H1 (cell line): ENCODE measurements at regions not wholly inside any gene's neighbourhood (a gene's known extent, or its start where the extent isn't known, plus 50 kb on each side); places are given as distances from the start of the nearest gene placed in this dataset.

Experiments
- CTCF ChIA-PET: fragments of 300-600 bp; sonication (Branson Sonifier 250); formaldehyde crosslinking; loops from one replicate; lab custom pipeline; 2021; ENCODE audit not compliant: partially characterized antibody; lab: Charles Lee
- POLR2A ChIA-PET: fragments of 300-600 bp; sonication (Branson Sonifier 250); formaldehyde crosslinking; loops from one replicate; lab custom pipeline; 2021; ENCODE audit warnings: inconsistent platforms; ENCODE audit not compliant: partially characterized antibody; lab: Charles Lee
- DNase-seq, 2 experiments: peaks; one replicate each; pipeline versions ENCODE4 v3.0.0 to v3.0.0-alpha.2; 2010 to 2022; ENCODE audit warnings: low spot score in 2 of 2, low read depth in 1 of 2, mixed read lengths in 1 of 2
- FAIRE-seq: peaks from 2 replicates; lab custom pipeline; 2011; peaks lifted over from hg19 to GRCh38; lab: Jason Lieb, UNC
- H2AFZ ChIP-seq: 2 replicates; pipeline ENCODE4 v1.8.1; 2012; ENCODE audit warnings: low read length, inconsistent platforms
- H2AK5ac ChIP-seq: 2 replicates; pipeline ENCODE4 v1.6.1; 2013; ENCODE audit warnings: low read depth, low read length
- H2BK120ac ChIP-seq: replicated peaks from 2 replicates; pipeline ENCODE3; 2013; ENCODE audit warnings: low read depth, low read length, inconsistent platforms
- H2BK12ac ChIP-seq: 2 replicates; pipeline ENCODE4 v1.6.1; 2013; ENCODE audit warnings: low read depth, low read length
- H2BK15ac ChIP-seq: 2 replicates; pipeline ENCODE4 v1.6.1; 2013; ENCODE audit warnings: low read length
- H2BK20ac ChIP-seq: 2 replicates; pipeline ENCODE4 v1.6.1; 2013; ENCODE audit warnings: low read length
- H2BK5ac ChIP-seq: 2 replicates; pipeline ENCODE4 v1.6.1; 2013; ENCODE audit warnings: low read depth, low read length
- H3K14ac ChIP-seq: 2 replicates; pipeline ENCODE4 v1.6.1; 2013; ENCODE audit warnings: inconsistent platforms; ENCODE audit not compliant: insufficient read length
- H3K18ac ChIP-seq: 2 replicates; pipeline ENCODE4 v1.6.1; 2013; ENCODE audit warnings: low read length; ENCODE audit errors: extremely low read depth
- H3K23ac ChIP-seq: 2 replicates; pipeline ENCODE4 v1.6.1; 2013; ENCODE audit warnings: inconsistent platforms; ENCODE audit not compliant: insufficient read length
- H3K23me2 ChIP-seq: 2 replicates; pipeline ENCODE4 v1.6.1; 2013; ENCODE audit warnings: low read depth, low read length
- H3K27ac ChIP-seq: 2 replicates; pipeline ENCODE4 v1.6.1; 2011; ENCODE audit warnings: low read depth, low read length, inconsistent platforms
- H3K27me3 ChIP-seq, 4 experiments: replicated peaks in 1 of 4; 1 replicate in 1 of 4; 2 replicates in 3 of 4; pipeline versions ENCODE4 v1.6.1 to v1.8.1; 2011 to 2013; ENCODE audit warnings: low read length in 3 of 4, mild to moderate bottlenecking in 3 of 4, inconsistent platforms in 2 of 4, mixed read lengths in 2 of 4, moderate library complexity in 1 of 4; ENCODE audit not compliant: control insufficient read depth in 3 of 4, insufficient read depth in 3 of 4; ENCODE audit errors: extremely low read depth in 1 of 4
- H3K36me3 ChIP-seq, 4 experiments: 2 replicates each; pipeline versions ENCODE4 v1.6.1 to v1.8.1; 2011 to 2013; ENCODE audit warnings: mild to moderate bottlenecking in 4 of 4, low read length in 3 of 4, moderate library complexity in 2 of 4, control low read depth in 1 of 4, inconsistent platforms in 1 of 4; ENCODE audit not compliant: insufficient read depth in 4 of 4, control insufficient read depth in 2 of 4
- H3K4ac ChIP-seq: replicated peaks from 2 replicates; pipeline ENCODE3; 2013; ENCODE audit warnings: low read length, low read depth, mixed read lengths, inconsistent platforms; ENCODE audit not compliant: insufficient read length
- H3K4me1 ChIP-seq, 4 experiments: replicated peaks in 1 of 4; 1 replicate in 1 of 4; 2 replicates in 3 of 4; pipeline versions ENCODE4 v1.6.1 to v1.8.1; 2011 to 2013; ENCODE audit warnings: low read length in 3 of 4, inconsistent platforms in 2 of 4, mixed read lengths in 1 of 4; ENCODE audit not compliant: insufficient read depth in 4 of 4, control insufficient read depth in 3 of 4
- H3K4me2 ChIP-seq, 2 experiments: 2 replicates each; pipeline versions ENCODE4 v1.6.1 to v1.8.1; 2011 to 2013; ENCODE audit warnings: low read depth in 2 of 2, low read length in 2 of 2, control low read depth in 1 of 2, inconsistent platforms in 1 of 2, mild to moderate bottlenecking in 1 of 2; ENCODE audit not compliant: insufficient read depth in 1 of 2
- H3K4me3 ChIP-seq, 4 experiments: fragments of 200-600, 300-600 bp in 1 of 4; sonication (generic), shearing (Covaris generic), sonication (Bioruptor Twin) in 1 of 4; 2 replicates each; pipeline versions ENCODE4 v1.5.1 to v1.8.1; 2011 to 2016; ENCODE audit warnings: low read length in 4 of 4, low read depth in 3 of 4, control low read depth in 2 of 4, inconsistent platforms in 2 of 4, mild to moderate bottlenecking in 2 of 4, mixed read lengths in 1 of 4, moderate library complexity in 1 of 4; ENCODE audit not compliant: insufficient read depth in 2 of 4; ENCODE audit errors: extremely low read depth in 1 of 4
- H3K56ac ChIP-seq: replicated peaks from 2 replicates; pipeline ENCODE3; 2013; ENCODE audit warnings: low read depth, mild to moderate bottlenecking, mixed read lengths, low read length, inconsistent platforms; ENCODE audit not compliant: insufficient read length
- H3K79me1 ChIP-seq: 2 replicates; pipeline ENCODE4 v1.6.1; 2013; ENCODE audit warnings: low read depth, low read length, control low read depth
- H3K79me2 ChIP-seq, 2 experiments: 2 replicates each; pipeline versions ENCODE4 v1.6.1 to v1.8.1; 2012 to 2013; ENCODE audit warnings: low read length in 2 of 2, mild to moderate bottlenecking in 2 of 2, inconsistent platforms in 1 of 2; ENCODE audit not compliant: insufficient read depth in 2 of 2, control insufficient read depth in 1 of 2
- H3K9ac ChIP-seq, 4 experiments: replicated peaks in 1 of 4; 1 replicate in 1 of 4; 2 replicates in 3 of 4; pipeline versions ENCODE4 v1.6.1 to v1.8.1; 2011 to 2013; ENCODE audit warnings: low read depth in 3 of 4, low read length in 3 of 4, control low read depth in 2 of 4, mild to moderate bottlenecking in 2 of 4, moderate library complexity in 2 of 4, inconsistent platforms in 1 of 4; ENCODE audit errors: extremely low read depth in 1 of 4
- H3K9me3 ChIP-seq, 2 experiments: 2 replicates each; pipeline versions ENCODE4 v1.6.1 to v1.8.1; 2012 to 2013; ENCODE audit warnings: mild to moderate bottlenecking in 2 of 2, moderate library complexity in 2 of 2, control low read depth in 1 of 2, inconsistent platforms in 1 of 2, low read depth in 1 of 2, low read length in 1 of 2, mixed read lengths in 1 of 2; ENCODE audit not compliant: insufficient read depth in 2 of 2
- H4K20me1 ChIP-seq, 2 experiments: replicated peaks in 1 of 2; 2 replicates each; pipeline versions ENCODE3 to v1.8.1; 2011 to 2013; ENCODE audit warnings: inconsistent platforms in 2 of 2, low read length in 2 of 2, mild to moderate bottlenecking in 1 of 2; ENCODE audit not compliant: insufficient read depth in 2 of 2, control insufficient read depth in 1 of 2
- H4K5ac ChIP-seq: 2 replicates; pipeline ENCODE4 v1.6.1; 2013; ENCODE audit warnings: low read length, low read depth, mixed read lengths, inconsistent platforms; ENCODE audit not compliant: insufficient read length
- H4K8ac ChIP-seq: 2 replicates; pipeline ENCODE4 v1.8.0; 2013; ENCODE audit warnings: mild to moderate bottlenecking, moderate library complexity, low read length, inconsistent platforms; ENCODE audit not compliant: insufficient read depth; ENCODE audit errors: extremely low read depth
- H4K91ac ChIP-seq: replicated peaks from 2 replicates; pipeline ENCODE3; 2013; ENCODE audit warnings: low read length, mixed read lengths, inconsistent platforms; ENCODE audit not compliant: insufficient read length
- CBX5 ChIP-seq: fragments of 300-800, 300-1000 bp; sonication (generic); IDR thresholded peaks from 2 replicates; pipeline ENCODE4 v1.7.1; 2016; ENCODE audit warnings: antibody characterized with exemption, low read length, low read depth
- CBX8 ChIP-seq: fragments of 300-800, 300-1000 bp; sonication (generic); IDR thresholded peaks from 2 replicates; pipeline ENCODE4 v1.7.1; 2016; ENCODE audit warnings: low read depth, low read length, borderline replicate concordance
- CHD1 ChIP-seq: IDR thresholded peaks from 2 replicates; pipeline ENCODE4 v1.6.1; 2012; ENCODE audit warnings: low read depth, low read length, improper control_type of control experiment
- CTCF ChIP-seq, 3 experiments: IDR thresholded peaks; 1 replicate in 2 of 3; 2 replicates in 1 of 3; pipeline versions ENCODE4 v1.5.1 to v1.6.1; 2011; ENCODE audit warnings: low read length in 3 of 3, mild to moderate bottlenecking in 3 of 3, inconsistent platforms in 2 of 3, low read depth in 1 of 3, moderate library complexity in 1 of 3; ENCODE audit not compliant: insufficient read depth in 1 of 3; ENCODE audit errors: control extremely low read depth in 1 of 3
- FOSL1 ChIP-seq: IDR thresholded peaks from 2 replicates; pipeline ENCODE4 v1.6.1; 2011; ENCODE audit warnings: mild to moderate bottlenecking, low read depth, low read length, moderate library complexity; ENCODE audit not compliant: insufficient read depth
- RAD21 ChIP-seq, 2 experiments: IDR thresholded peaks in 1 of 2; conservative IDR thresholded peaks in 1 of 2; 2 replicates each; pipeline ENCODE4 v1.6.1; 2011; ENCODE audit warnings: low read depth in 2 of 2, low read length in 2 of 2, improper control_type of control experiment in 1 of 2, inconsistent platforms in 1 of 2, mild to moderate bottlenecking in 1 of 2, moderate library complexity in 1 of 2
- RBBP5 ChIP-seq: IDR thresholded peaks from 2 replicates; pipeline ENCODE4 v1.7.1; 2012; ENCODE audit warnings: low read depth, mild to moderate bottlenecking, inconsistent platforms, low read length, moderate library complexity, borderline replicate concordance
- SIN3A ChIP-seq, 2 experiments: IDR thresholded peaks in 1 of 2; conservative IDR thresholded peaks in 1 of 2; 2 replicates each; pipeline ENCODE4 v1.6.1; 2011 to 2012; ENCODE audit warnings: low read length in 2 of 2, improper control_type of control experiment in 1 of 2, low read depth in 1 of 2, mild to moderate bottlenecking in 1 of 2
- TCF12 ChIP-seq: IDR thresholded peaks from 2 replicates; pipeline ENCODE4 v1.6.1; 2011; ENCODE audit warnings: low read depth, mild to moderate bottlenecking, low read length
- WGBS, 2 experiments: shearing (Covaris generic) in 1 of 2; methylation state at CpG; one replicate each; pipeline versions ENCODE4 v1.1.6 to v1.1.7; 2013 to 2015; ENCODE audit warnings: low lambda C conversion rate in 2 of 2, mixed read lengths in 2 of 2, inconsistent platforms in 1 of 2, low coverage in 1 of 2, missing lambda C conversion rate in 1 of 2; ENCODE audit not compliant: insufficient replicate concordance in 2 of 2, insufficient coverage in 1 of 2, insufficient read length in 1 of 2; ENCODE audit errors: extremely low coverage in 1 of 2, missing lambda C conversion rate in 1 of 2; 5-methylcytosine and 5-hydroxymethylcytosine counted together

GRCh38 chr11:66787934-66788758 is 55.1 kb upstream of the RCE1 start:
- WGBS, 2 experiments: 86% methylated on average over 3 of the region's 3 CpGs; no CpG with 5 or more reads in 1 of the 2 experiments
- TF ChIP-seq RAD21 (IDR thresholded peaks at IDR 0.05 in 1 of 2, conservative IDR thresholded peaks at IDR 0.05 in 1 of 2; ENCODE audit: low read depth in 2 of 2, low read length in 2 of 2) (no peak), SIN3A (conservative IDR thresholded peaks at IDR 0.05 in 1 of 2, IDR thresholded peaks at IDR 0.05 in 1 of 2; ENCODE audit: low read depth in 1 of 2, low read length in 2 of 2) (no peak), CHD1 (no peak), RBBP5 (no peak), CBX8 (no peak), CTCF (IDR thresholded peaks at IDR 0.05; ENCODE audit: control extremely low read depth in 1 of 3, insufficient read depth in 1 of 3, low read depth in 1 of 3, low read length in 3 of 3) (no peak), CBX5 (no peak), TCF12 (no peak), FOSL1 (no peak)

More at GRCh38 chr11:66787934-66788758, 55.1 kb upstream of the RCE1 start:
- Histone ChIP-seq H4K8ac (no peak overlapping the region), H2BK120ac (no peak overlapping the region), H3K9me3 (no peaks in the 10 kb centered on the region), H3K27me3 (no peaks in the 10 kb centered on the region), H3K36me3 (peaks cover 0 to 8% (median 0%) of the 10 kb centered on the region in 4 experiments; a peak in 1 of 8 replicates), H3K4ac (no peak overlapping the region), H3K4me2 (no peak overlapping the region), H3K18ac (no peak overlapping the region), H3K9ac (no peak overlapping the region), H3K23me2 (no peaks in the 10 kb centered on the region), H3K27ac (no peak overlapping the region), H4K5ac (no peak overlapping the region), H3K4me1 (no peaks in the 10 kb centered on the region), H3K56ac (no peak overlapping the region), H2BK5ac (no peak overlapping the region), H3K79me2 (no peaks in the 10 kb centered on the region), H2AK5ac (no peak overlapping the region), H4K91ac (no peak overlapping the region), H3K79me1 (no peaks in the 10 kb centered on the region), H2BK15ac (no peak overlapping the region), H3K23ac (no peak overlapping the region), H3K4me3 (no peak overlapping the region), H4K20me1 (no peaks in the 10 kb centered on the region), H2BK20ac (no peak overlapping the region), H2AFZ (no peak overlapping the region), H2BK12ac (no peak overlapping the region), H3K14ac (no peak overlapping the region)
- DNase-seq (no peak), FAIRE-seq (no peak)
- CTCF ChIA-PET: interaction anchor here (1.0 to 1.7 kb wide), 2 partner anchors 10 to 17 kb away, joined by 3 to 4 read pairs; no protein-coding TSS in a partner anchor
- POLR2A ChIA-PET: interaction anchor here (0.6 to 1.2 kb wide), 2 partner anchors 222 to 424 kb away, joined by 3 to 4 read pairs; no protein-coding TSS in a partner anchor
